ENCODE measurements at regions not wholly inside any gene's neighbourhood (a gene's known extent, or its start where the extent isn't known, plus 50 kb on each side); places are given as distances from the start of the nearest gene placed in this dataset.

DNA sequence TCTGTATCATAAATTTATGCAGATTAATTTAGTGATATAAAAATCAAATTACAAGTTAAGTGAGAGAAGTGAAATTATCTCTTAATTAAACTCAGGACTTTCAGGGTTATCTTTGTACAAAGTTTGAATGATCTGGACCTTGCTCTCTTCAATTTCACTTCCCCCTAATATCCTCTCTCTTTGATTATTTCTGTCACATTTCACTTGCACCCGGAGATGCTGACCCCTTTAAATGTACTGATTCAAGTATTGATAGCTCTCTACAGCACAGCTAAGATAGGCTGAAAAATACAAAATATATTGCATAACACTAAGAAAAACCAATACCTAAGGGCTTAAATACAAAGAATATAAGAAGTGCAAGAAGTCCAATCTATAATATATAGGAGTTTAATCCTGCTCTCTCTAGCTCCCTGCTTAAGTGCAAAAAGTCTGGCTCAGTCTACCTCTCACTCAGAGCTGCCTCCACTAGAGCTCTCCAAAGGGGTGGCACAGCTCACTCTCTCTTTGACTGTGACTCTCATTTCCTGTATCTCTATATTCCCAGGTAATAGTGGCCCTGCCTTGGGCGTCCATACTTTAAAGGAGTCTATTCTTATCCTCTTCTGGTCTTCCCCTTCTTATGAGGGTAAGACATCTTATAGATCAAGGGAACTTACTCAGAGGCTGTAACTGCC is 588.4 kb downstream of the RFPL4B start:
- TF ChIP-seq, protein P1, sequence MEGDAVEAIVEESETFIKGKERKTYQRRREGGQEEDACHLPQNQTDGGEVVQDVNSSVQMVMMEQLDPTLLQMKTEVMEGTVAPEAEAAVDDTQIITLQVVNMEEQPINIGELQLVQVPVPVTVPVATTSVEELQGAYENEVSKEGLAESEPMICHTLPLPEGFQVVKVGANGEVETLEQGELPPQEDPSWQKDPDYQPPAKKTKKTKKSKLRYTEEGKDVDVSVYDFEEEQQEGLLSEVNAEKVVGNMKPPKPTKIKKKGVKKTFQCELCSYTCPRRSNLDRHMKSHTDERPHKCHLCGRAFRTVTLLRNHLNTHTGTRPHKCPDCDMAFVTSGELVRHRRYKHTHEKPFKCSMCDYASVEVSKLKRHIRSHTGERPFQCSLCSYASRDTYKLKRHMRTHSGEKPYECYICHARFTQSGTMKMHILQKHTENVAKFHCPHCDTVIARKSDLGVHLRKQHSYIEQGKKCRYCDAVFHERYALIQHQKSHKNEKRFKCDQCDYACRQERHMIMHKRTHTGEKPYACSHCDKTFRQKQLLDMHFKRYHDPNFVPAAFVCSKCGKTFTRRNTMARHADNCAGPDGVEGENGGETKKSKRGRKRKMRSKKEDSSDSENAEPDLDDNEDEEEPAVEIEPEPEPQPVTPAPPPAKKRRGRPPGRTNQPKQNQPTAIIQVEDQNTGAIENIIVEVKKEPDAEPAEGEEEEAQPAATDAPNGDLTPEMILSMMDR (IDR thresholded peaks at IDR 0.05; ENCODE audit: insufficient read depth, low read depth, low read length), result no peak
- TF ChIP-seq EZH2 (IDR thresholded peaks at IDR 0.05; ENCODE audit: insufficient read depth, low read length), result no peak
